GM12878 (cell line): ENCODE measurements at regions not wholly inside any gene's neighbourhood (a gene's known extent, or its start where the extent isn't known, plus 50 kb on each side); places are given as distances from the start of the nearest gene placed in this dataset.

Source experiments
- ATAC-seq: fragments of 200-7000 bp; cut with Tn5 transposase; 3 replicates; pipeline ENCODE4 v1.9.1; 2020; ENCODE audit warnings: mild to moderate bottlenecking, moderate library complexity
- BruUV-seq: library from RNA; stranded (reverse); fragments of 400-500 nt; replicated peaks from 2 replicates; lab custom pipeline; 2021; lab: Mats Ljungman, UMichigan
- CTCF ChIA-PET: fragments of 300-600 bp; sonication (Branson Sonifier 250); formaldehyde crosslinking; extraction: SDS; loops from one replicate; lab custom pipeline; 2021; ENCODE audit warnings: inconsistent platforms; lab: Yijun Ruan, JAX
- POLR2A ChIA-PET: fragments of 350-600 bp; formaldehyde crosslinking; extraction: SDS; loops from one replicate; lab custom pipeline; 2021; ENCODE audit warnings: inconsistent platforms; lab: Charles Lee
- RAD21 ChIA-PET: fragments of 300-600 bp; sonication (Branson Sonifier 250); formaldehyde crosslinking; loops from one replicate; lab custom pipeline; 2023; ENCODE audit warnings: antibody characterized with exemption; ENCODE audit not compliant: unreplicated experiment; lab: Charles Lee
- SMC1A ChIA-PET: fragments of 300-600 bp; sonication (Branson Sonifier 250); formaldehyde crosslinking; loops from one replicate; lab custom pipeline; 2023; ENCODE audit not compliant: unreplicated experiment, uncharacterized antibody; lab: Charles Lee
- DNase-seq: peaks from one replicate; pipeline ENCODE4 v3.0.0-alpha.2; 2011; ENCODE audit warnings: low read depth, low spot score
- FAIRE-seq: peaks from 3 replicates; lab custom pipeline; 2011; peaks lifted over from hg19 to GRCh38; lab: Jason Lieb, UNC
- H2AFZ ChIP-seq: 2 replicates; pipeline ENCODE4 v1.6.0; 2011; ENCODE audit warnings: low read depth, low read length, control low read depth; ENCODE audit not compliant: control insufficient read depth
- H3K27ac ChIP-seq: 2 replicates; pipeline ENCODE4 v1.5.1; 2011; ENCODE audit warnings: control low read depth; ENCODE audit not compliant: control insufficient read depth, insufficient read depth
- H3K27me3 ChIP-seq, 2 experiments: replicated peaks in 1 of 2; 2 replicates each; pipeline versions ENCODE4 v1.6.0 to v1.6.1; 2011; ENCODE audit warnings: low read length in 1 of 2; ENCODE audit not compliant: control insufficient read depth in 2 of 2, insufficient read depth in 2 of 2
- H3K36me3 ChIP-seq, 2 experiments: 2 replicates each; pipeline ENCODE4 v1.5.1; 2011; ENCODE audit warnings: low read length in 1 of 2; ENCODE audit not compliant: control insufficient read depth in 2 of 2, insufficient read depth in 2 of 2
- H3K4me1 ChIP-seq: 2 replicates; pipeline ENCODE4 v1.6.1; 2011; ENCODE audit warnings: mild to moderate bottlenecking, low read length, moderate library complexity, mixed read lengths; ENCODE audit not compliant: control insufficient read depth, insufficient read depth
- H3K4me2 ChIP-seq: 2 replicates; pipeline ENCODE4 v1.6.0; 2011; ENCODE audit warnings: control low read depth; ENCODE audit not compliant: control insufficient read depth, insufficient read depth
- H3K4me3 ChIP-seq: fragments of 200-600 bp; sonication (generic); 2 replicates; pipeline ENCODE4 v1.5.1; 2016
- H3K79me2 ChIP-seq: 2 replicates; pipeline ENCODE4 v1.6.0; 2011; ENCODE audit warnings: low read length; ENCODE audit not compliant: control insufficient read depth, insufficient read depth
- H3K9ac ChIP-seq: 2 replicates; pipeline ENCODE4 v1.8.0; 2011; ENCODE audit warnings: low read length, control low read depth, mixed read lengths; ENCODE audit not compliant: control insufficient read depth, insufficient read depth
- H3K9me3 ChIP-seq: replicated peaks from 3 replicates; pipeline ENCODE4 v1.5.1; 2011; ENCODE audit warnings: mild to moderate bottlenecking, low read length; ENCODE audit not compliant: control insufficient read depth, insufficient read depth
- H4K20me1 ChIP-seq: 2 replicates; pipeline ENCODE4 v1.6.0; 2011; ENCODE audit not compliant: control insufficient read depth, insufficient read depth
- E2F4 ChIP-seq: IDR thresholded peaks from 2 replicates; pipeline ENCODE4 v1.6.1; 2012; ENCODE audit warnings: low read depth, low read length, improper control_type of control experiment
- EZH2 ChIP-seq: IDR thresholded peaks from 2 replicates; pipeline ENCODE4 v1.6.1; 2012; ENCODE audit warnings: low read depth, mild to moderate bottlenecking, control low read depth, inconsistent platforms, low read length, borderline replicate concordance; ENCODE audit not compliant: control insufficient read depth
- HDAC6 ChIP-seq: fragments of 200-600 bp; sonication (generic); IDR thresholded peaks from one replicate; pipeline ENCODE4 v1.8.0; 2017; ENCODE audit warnings: antibody characterized with exemption; ENCODE audit not compliant: unreplicated experiment
- IKZF2 ChIP-seq, 2 experiments: fragments of 450-650 bp; IDR thresholded peaks; 2 replicates each; pipeline ENCODE4 v1.6.1; 2017; ENCODE audit warnings: mild to moderate bottlenecking in 2 of 2, moderate library complexity in 2 of 2
- JUND ChIP-seq: IDR thresholded peaks from 2 replicates; pipeline ENCODE4 v1.6.1; 2012; ENCODE audit warnings: low read depth, mild to moderate bottlenecking, low read length, improper control_type of control experiment, moderate library complexity
- KDM1A ChIP-seq: fragments of 200-600 bp; sonication (generic); IDR thresholded peaks from 2 replicates; pipeline ENCODE4 v1.6.1; 2016; ENCODE audit warnings: borderline replicate concordance
- LARP7 ChIP-seq: fragments of 450-650 bp; IDR thresholded peaks from 2 replicates; pipeline ENCODE4 v1.6.1; 2017; ENCODE audit warnings: mild to moderate bottlenecking
- MAX ChIP-seq: IDR thresholded peaks from 2 replicates; pipeline ENCODE4 v1.6.1; 2012; ENCODE audit warnings: low read depth, low read length, improper control_type of control experiment
- PML ChIP-seq: IDR thresholded peaks from 2 replicates; pipeline ENCODE4 v1.6.1; 2012; ENCODE audit warnings: low read length, inconsistent platforms
- RAD21 ChIP-seq: IDR thresholded peaks from 2 replicates; pipeline ENCODE4 v1.6.1; 2011; ENCODE audit warnings: mild to moderate bottlenecking, low read depth, low read length, moderate library complexity; ENCODE audit not compliant: insufficient read depth
- RELB ChIP-seq: fragments of 450-650 bp; IDR thresholded peaks from 2 replicates; pipeline ENCODE4 v1.6.1; 2017; ENCODE audit warnings: low read depth, mild to moderate bottlenecking, moderate library complexity
- STAT1 ChIP-seq: fragments of 450-650 bp; conservative IDR thresholded peaks from 2 replicates; pipeline ENCODE4 v1.6.1; 2014; ENCODE audit warnings: antibody characterized with exemption, mild to moderate bottlenecking
- ZNF217 ChIP-seq: fragments of 450-650 bp; IDR thresholded peaks from 2 replicates; pipeline ENCODE4 v1.6.1; 2017; ENCODE audit warnings: antibody characterized with exemption, mild to moderate bottlenecking
- ZNF592 ChIP-seq: fragments of 450-650 bp; IDR thresholded peaks from 2 replicates; pipeline ENCODE4 v1.6.1; 2017; ENCODE audit warnings: mild to moderate bottlenecking, moderate library complexity
- ZNF622 ChIP-seq: fragments of 450-650 bp; IDR thresholded peaks from 2 replicates; pipeline ENCODE4 v1.6.1; 2017; ENCODE audit warnings: mild to moderate bottlenecking, inconsistent platforms
- WGBS: methylation state at CpG from one replicate; pipeline ENCODE4 v1.1.6; 2016; ENCODE audit warnings: low lambda C conversion rate; ENCODE audit not compliant: insufficient replicate concordance, insufficient coverage; ENCODE audit errors: missing lambda C conversion rate; 5-methylcytosine and 5-hydroxymethylcytosine counted together
- in situ Hi-C: fragments of 300-500 bp; cut with MboI; formaldehyde crosslinking; loops from 9 replicates; pipeline ENCODE4 v1.14.3; 2018; ENCODE audit warnings: mixed read lengths
- intact Hi-C: fragments of 100-400 bp; cut with micrococcal nuclease; formaldehyde crosslinking; loops from one replicate; pipeline ENCODE4 v1.14.2; 2022; ENCODE audit not compliant: unreplicated experiment
- TF ChIP-seq, protein P1 (sequence below): fragments of 450-650 bp; IDR thresholded peaks from 2 replicates; pipeline ENCODE4 v1.6.1; 2017; ENCODE audit warnings: antibody characterized with exemption, mild to moderate bottlenecking, moderate library complexity

GRCh38 chr11:107266455-107266854 lies 191.2 kb downstream of the CWF19L2 start:
- no peaks in the 10 kb centered on the region for H3K36me3 ChIP-seq
- no TSS peak for BruUV-seq
- H3K9ac ChIP-seq: no peak overlapping the region
- ChIA-PET POLR2A (no interaction called here), SMC1A (interaction anchor here (0.7 kb wide), 1 partner anchor 212 kb away, joined by 3 read pairs; no protein-coding TSS in a partner anchor), CTCF (interaction anchor here (0.8 kb wide), 1 partner anchor 54 kb away, joined by 3 read pairs; no protein-coding TSS in a partner anchor), RAD21 (no interaction called here)
- intact Hi-C loops: no loop called here
- no peaks in the 10 kb centered on the region for H4K20me1 ChIP-seq
- no peak overlapping the region for H3K27ac ChIP-seq
- H3K4me2 ChIP-seq: no peak overlapping the region
- DNase-seq: no peak
- H3K79me2 ChIP-seq: no peaks in the 10 kb centered on the region
- H3K27me3 ChIP-seq: no peaks in the 10 kb centered on the region
- WGBS: 93% methylated on average over 3 of the region's 3 CpGs
- H3K4me1 ChIP-seq: peaks cover 8% of the 10 kb centered on the region
- FAIRE-seq: no peak
- no peak for ATAC-seq
- in situ Hi-C loops: no loop called here
- no peak overlapping the region for H3K4me3 ChIP-seq
- H2AFZ ChIP-seq: no peak overlapping the region
- no peaks in the 10 kb centered on the region for H3K9me3 ChIP-seq
- TF ChIP-seq KDM1A (no peak), RELB (no peak), E2F4 (no peak), ZNF622 (no peak), EZH2 (no peak), IKZF2 (IDR thresholded peaks at IDR 0.05) (no peak), ZNF592 (no peak), ZNF217 (no peak), RAD21 (no peak), MAX (no peak), HDAC6 (no peak), PML (no peak), LARP7 (no peak), JUND (no peak), STAT1 (no peak)
- TF ChIP-seq, protein P1, sequence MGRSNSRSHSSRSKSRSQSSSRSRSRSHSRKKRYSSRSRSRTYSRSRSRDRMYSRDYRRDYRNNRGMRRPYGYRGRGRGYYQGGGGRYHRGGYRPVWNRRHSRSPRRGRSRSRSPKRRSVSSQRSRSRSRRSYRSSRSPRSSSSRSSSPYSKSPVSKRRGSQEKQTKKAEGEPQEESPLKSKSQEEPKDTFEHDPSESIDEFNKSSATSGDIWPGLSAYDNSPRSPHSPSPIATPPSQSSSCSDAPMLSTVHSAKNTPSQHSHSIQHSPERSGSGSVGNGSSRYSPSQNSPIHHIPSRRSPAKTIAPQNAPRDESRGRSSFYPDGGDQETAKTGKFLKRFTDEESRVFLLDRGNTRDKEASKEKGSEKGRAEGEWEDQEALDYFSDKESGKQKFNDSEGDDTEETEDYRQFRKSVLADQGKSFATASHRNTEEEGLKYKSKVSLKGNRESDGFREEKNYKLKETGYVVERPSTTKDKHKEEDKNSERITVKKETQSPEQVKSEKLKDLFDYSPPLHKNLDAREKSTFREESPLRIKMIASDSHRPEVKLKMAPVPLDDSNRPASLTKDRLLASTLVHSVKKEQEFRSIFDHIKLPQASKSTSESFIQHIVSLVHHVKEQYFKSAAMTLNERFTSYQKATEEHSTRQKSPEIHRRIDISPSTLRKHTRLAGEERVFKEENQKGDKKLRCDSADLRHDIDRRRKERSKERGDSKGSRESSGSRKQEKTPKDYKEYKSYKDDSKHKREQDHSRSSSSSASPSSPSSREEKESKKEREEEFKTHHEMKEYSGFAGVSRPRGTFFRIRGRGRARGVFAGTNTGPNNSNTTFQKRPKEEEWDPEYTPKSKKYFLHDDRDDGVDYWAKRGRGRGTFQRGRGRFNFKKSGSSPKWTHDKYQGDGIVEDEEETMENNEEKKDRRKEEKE: no peak
